Muscle of arm (tissue), 1 donor: ENCODE measurements at regions not wholly inside any gene's neighbourhood (a gene's known extent, or its start where the extent isn't known, plus 50 kb on each side); places are given as distances from the start of the nearest gene placed in this dataset.

Experiments used
- DNase-seq: peaks from one replicate; pipeline ENCODE4 v3.0.0-alpha.2; 2013

- no peak for DNase-seq
Measured at GRCh38 chr12:132395192-132395907, 66.0 kb upstream of the GALNT9 start.

DNA sequence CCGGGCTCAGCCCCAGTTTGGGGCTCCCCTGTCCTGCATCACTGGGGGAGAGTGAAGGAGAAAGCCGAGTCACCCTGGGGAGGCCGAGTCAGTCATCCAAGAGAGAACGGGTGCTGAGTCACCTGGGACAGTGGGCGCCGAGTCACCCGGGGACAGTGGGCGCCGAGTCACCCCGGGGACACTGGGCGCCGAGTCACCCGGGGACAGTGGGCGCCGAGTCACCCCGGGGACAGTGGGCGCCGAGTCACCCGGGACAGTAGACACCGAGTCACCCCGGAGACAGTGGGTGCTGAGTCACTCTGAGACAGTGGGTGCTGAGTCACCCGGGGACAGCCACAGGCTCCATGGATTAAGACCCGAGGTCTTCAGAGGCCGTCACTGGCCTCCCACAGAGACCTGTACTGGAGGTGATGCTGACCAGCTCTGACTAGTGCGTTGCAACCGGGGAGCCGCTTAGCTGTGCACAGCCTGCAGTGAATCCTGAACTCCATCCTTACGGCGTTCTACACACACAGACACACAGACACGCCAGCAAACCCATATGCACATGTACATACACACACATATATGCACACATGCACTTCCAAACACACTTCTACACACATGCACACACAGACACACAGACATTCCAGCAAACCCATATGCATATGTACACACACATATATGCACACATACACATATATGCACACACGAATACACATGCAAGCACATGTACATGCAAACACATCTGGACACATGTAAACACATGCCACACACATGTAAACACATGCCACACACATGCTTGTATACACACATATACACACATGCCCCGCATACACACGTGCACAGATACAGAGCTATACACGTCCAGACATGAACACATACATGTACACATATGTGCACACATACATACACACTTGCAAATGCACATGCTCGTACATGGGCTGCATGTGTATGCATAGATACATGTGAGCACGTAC lies 64.9 kb upstream of the GALNT9 start:
- no peak for DNase-seq

DNA sequence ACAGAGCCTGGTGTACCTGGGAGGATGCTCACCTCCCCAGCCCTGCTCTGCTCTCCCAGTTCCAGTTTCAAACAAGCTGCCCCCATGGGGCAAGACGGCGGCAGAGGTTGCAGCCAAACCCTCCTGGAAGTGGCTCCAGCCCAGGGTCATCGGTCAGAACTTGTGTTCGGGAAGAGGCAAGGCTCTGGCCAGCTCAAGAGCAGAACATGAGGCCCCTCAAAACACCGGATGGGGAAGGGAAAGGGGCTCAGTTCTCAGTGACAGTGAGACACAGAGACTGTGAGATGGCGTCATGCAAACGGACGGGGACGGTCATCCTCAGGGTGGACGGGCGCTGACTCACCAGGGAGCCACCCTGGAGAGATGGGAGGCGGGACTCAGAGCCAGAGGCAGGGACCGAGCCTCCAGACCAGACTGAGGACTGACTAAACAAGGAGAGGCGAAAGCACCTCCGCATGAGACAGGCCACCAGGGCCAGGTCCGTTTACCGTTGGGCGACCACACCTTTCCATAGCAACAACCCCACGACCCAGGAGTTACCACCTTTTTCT lies 63.9 kb upstream of the GALNT9 start:
- DNase-seq, result no peak

- DNase-seq, result no peak
Measured at GRCh38 chr12:132392389-132393244, 63.2 kb upstream of the GALNT9 start.

DNA sequence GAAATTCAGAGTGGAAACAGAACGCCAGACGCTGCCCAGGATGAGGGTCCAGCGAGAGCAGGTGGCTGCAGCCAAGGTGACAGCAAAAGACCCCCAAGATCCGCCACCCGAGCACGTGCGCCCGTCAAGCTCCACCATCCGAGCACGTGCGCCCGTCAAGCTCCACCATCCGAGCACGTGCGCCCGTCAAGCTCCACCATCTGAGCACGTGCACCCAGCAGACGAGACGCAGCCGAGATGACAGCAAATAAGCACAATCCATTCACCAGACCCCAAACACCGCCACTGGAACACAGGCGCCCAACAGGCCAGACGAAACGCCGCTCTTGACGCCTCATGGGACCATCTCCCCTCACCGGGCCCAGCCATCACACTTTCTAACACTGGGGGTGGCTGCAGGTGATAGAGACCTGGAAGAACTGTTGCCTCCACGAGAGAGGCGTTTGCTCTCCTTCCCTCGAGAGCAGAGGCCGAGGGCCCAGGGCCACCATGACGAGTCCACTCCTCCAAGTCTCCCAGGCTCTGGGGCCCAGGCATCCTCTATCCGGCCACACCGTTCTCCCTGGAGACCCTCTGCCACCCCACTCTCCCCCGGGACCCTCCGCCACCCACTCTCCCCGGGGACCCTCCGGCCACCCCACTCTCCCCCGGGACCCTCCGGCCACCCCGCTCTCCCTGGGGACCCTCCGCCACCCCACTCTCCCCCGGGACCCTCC lies 62.1 kb upstream of the GALNT9 start:
- DNase-seq, result no peak

GRCh38 chr12:132390287-132391076 lies 61.1 kb upstream of the GALNT9 start:
- no peak for DNase-seq

GRCh38 chr12:132389526-132390286 lies 60.3 kb upstream of the GALNT9 start:
- no peak for DNase-seq

GRCh38 chr12:132389026-132389425 lies 59.6 kb upstream of the GALNT9 start:
- DNase-seq, result no peak

DNA sequence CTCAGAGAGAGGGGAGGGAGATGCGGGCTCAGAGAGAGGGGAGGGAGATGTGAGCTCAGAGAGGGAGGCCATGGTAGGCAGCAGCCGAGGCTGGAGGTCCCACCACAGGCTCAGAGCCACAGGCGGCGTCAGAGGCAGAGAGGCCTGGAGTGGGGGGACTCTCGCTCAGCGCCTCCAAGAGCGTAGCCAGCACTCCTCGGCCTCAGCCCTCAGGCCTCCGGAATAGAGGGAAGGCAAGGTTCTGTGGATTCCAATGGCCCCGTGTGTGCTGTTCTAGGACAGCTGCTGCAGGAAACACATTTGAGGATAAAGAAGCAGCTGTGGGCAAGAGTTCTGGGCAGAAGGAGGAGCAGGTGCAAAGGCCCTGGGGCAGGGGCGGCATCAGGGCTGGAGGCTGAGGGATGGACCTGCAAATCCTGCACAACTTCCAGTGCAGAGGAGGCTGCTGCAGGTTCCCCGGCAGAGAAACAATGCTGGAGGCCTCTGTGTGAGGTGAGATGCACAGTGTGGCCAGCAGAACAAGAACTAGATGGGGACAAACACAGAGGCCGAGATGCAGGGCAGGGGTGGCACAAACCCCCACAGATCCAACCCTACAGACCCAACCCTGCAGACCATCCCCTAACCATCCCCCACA lies 59.1 kb upstream of the GALNT9 start:
- DNase-seq, result no peak

DNA sequence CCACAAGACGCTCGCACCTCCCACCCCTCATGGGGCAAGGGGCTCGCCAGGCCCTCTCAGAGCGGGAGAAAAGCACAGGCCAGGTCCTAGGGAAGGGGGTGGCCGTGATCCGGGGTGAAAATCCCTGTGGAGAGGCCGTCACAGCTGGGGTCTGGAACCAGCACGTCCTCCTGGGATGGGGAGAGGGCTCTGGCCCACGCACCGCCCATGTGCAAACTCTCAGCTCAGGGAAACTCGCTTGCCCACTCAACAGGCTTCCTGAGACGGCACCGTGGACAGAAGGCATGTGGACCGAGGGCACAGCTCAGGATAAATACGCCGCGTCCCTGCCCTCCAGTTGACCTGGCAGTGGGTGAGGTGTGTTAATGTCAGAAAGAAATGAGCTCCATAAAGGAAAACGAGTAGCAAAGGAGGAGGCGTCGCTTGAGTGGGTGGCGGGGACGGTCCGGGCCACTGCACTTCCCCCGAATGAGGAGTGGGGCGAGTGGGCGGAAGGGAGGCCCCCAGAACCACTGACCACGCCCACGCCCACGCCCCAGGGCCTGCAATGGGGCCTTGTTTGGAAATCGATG lies 57.6 kb upstream of the GALNT9 start:
- DNase-seq, result no peak

DNA sequence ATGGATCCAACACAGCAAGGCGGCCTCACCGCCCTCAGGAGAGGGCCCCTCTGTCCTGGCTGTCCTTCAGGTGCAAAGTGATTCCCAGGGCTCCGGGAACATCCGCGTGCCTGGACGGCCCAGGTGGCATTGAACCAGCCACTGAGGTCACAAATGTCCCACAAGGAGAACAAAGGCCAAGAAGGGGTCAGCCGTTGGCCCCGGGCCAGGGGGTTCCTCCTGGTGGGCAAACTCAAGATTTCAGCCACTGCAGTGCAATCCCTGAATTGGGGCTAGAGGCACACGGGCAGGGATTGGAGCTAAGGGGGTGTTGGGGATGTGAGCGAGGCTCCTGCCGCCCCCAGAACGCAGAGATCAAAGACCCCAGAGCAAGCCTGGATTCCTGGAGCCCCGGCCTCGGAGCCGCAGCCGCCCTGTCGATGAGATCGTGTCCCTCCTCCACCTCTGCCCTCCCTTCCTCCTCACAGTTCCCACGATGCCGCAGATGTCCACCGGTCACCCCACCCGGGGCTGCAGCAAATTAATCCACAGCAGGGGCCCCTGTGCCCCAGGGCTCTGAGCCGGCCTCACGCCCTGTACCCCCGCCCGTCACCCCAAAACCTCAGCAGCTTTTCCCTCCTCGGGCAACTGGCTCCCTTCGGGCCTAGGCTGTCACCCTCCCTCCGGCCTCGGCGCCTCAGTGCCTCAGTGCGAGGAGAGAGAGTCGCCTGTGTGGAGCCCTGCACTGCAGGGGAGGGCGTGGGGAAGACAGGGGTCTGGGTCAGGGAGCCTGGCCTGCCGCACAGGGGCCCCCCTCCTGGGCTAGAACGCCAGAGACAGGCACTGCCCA lies 56.7 kb upstream of the GALNT9 start:
- DNase-seq, result no peak

DNA sequence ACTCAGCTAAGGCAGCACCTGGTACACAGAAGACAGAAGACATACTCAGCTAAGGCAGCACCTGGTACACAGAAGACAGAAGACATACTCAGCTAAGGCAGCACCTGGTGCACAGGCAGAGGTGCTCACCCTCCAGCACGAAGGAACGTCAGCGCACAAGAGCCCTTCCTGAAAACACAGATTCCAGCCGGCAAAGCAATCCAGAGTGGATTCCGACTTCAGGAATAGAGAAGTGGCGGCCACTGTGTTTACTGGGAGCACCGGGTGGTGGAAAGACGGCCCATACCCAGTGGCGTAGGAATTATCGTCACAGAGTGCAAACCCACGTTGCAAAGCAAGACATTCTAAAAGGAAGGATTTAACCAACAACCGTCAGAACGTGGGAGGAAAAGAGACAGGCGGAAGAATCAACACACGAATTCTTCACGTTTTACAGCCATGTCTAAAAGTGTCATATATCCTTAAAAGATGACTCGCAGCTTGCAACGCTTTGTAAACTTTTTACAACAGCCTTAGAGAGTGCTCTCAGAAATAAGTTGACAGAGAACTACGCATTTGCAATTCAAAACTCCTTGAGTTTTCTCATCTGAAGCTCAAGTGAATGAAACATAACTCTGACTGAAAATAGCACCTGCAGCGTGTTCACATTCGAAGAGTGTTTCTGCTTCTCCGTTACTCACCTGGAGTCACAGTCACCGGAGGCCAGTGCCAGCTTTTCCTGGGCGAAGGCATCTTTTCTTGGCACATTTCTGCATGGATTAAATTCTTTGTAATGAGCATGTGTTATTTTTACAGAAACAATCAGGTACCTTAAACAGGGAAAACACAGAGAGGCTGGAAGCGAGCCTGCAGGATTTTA lies 55.8 kb upstream of the GALNT9 start:
- DNase-seq, result no peak

DNA sequence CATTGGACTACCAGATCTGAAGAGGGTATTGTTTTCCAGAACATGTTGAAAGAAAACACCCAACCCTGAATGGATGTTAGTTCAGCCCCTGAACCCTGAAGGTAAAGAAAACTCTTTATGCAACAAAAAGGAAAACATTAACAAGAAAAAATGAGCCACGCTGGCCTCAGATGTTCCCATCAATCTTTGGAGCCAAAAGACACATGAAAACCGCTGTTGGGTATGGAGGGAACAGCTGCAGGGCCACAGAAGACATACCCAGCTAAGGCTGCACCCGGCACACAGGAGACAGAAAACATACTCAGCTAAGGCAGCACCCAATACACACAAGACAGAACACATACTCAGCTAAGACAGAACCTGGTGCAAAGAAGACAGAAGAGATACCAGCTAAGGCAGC lies 51.3 kb upstream of the GALNT9 start:
- no peak for DNase-seq

GRCh38 chr12:132379996-132380395 lies 50.6 kb upstream of the GALNT9 start:
- no peak for DNase-seq

DNA sequence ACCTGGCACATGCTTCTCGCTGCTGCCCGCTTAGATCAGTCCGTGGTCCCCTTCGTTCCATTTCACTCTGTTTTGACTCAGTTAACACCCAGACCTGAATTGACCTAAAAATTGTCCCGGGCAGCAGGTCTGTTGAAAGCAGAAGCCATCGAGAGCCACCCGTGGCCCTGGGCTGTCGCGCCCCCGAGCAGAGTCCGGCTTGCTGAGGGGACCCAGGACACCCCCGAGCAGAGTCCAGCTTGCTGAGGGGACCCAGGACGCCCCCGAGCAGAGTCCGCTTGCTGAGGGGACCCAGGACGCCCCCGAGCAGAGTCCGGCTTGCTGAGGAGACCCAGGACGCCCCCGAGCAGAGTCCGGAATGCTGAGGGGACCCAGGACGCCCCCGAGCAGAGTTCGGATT lies 50.2 kb upstream of the GALNT9 start:
- no peak for DNase-seq
